ENCODE measurements at regions not wholly inside any gene's neighbourhood (a gene's known extent, or its start where the extent isn't known, plus 50 kb on each side); places are given as distances from the start of the nearest gene placed in this dataset.

GRCh38 chr15:38883987-38884386 lies 319.4 kb upstream of the RASGRP1 start:
- peaks cover 48% of the 10 kb centered on the region for H3K4me1 ChIP-seq (ENCODE audit: insufficient read depth, low read length)
- H3K36me3 ChIP-seq (ENCODE audit: insufficient read depth, low read length), result no peaks in the 10 kb centered on the region
- H3K9me3 ChIP-seq (ENCODE audit: low read depth, low read length), result no peaks in the 10 kb centered on the region
- H3K27ac ChIP-seq (ENCODE audit: low read depth, low read length), result peak overlapping the region; percentile 85
- H3K27me3 ChIP-seq (ENCODE audit: insufficient read depth, low read length), result no peaks in the 10 kb centered on the region
- no peak for TF ChIP-seq CTCF (IDR thresholded peaks at IDR 0.05; ENCODE audit: extremely low read depth, low read depth, low read length)
- no peak for DNase-seq (ENCODE audit: insufficient read length, low spot score, missing footprints)
- no peak overlapping the region for H2AFZ ChIP-seq (ENCODE audit: low read length)
- H3K4me3 ChIP-seq (ENCODE audit: insufficient read depth, low read length), result no peak overlapping the region
- H3K79me2 ChIP-seq (ENCODE audit: insufficient read depth, low read length), result no peaks in the 10 kb centered on the region
- no peaks in the 10 kb centered on the region for H4K20me1 ChIP-seq (ENCODE audit: insufficient read depth, low read length)
- no peak overlapping the region for H3K4me2 ChIP-seq (ENCODE audit: insufficient read depth, low read length)

- Histone ChIP-seq H3K4me2 (ENCODE audit: insufficient read depth, low read length) (peak overlapping the region; percentile 32), H3K79me2 (ENCODE audit: insufficient read depth, low read length) (no peaks in the 10 kb centered on the region), H3K4me3 (ENCODE audit: insufficient read depth, low read length) (no peak overlapping the region), H3K27ac (ENCODE audit: low read depth, low read length) (peak overlapping the region; percentile 85), H3K36me3 (ENCODE audit: insufficient read depth, low read length) (no peaks in the 10 kb centered on the region), H2AFZ (ENCODE audit: low read length) (no peak overlapping the region), H3K9me3 (ENCODE audit: low read depth, low read length) (no peaks in the 10 kb centered on the region), H3K27me3 (ENCODE audit: insufficient read depth, low read length) (no peaks in the 10 kb centered on the region), H3K4me1 (ENCODE audit: insufficient read depth, low read length) (peaks cover 43% of the 10 kb centered on the region), H4K20me1 (ENCODE audit: insufficient read depth, low read length) (no peaks in the 10 kb centered on the region)
- no peak for DNase-seq (ENCODE audit: insufficient read length, low spot score, missing footprints)
- TF ChIP-seq CTCF (IDR thresholded peaks at IDR 0.05; ENCODE audit: extremely low read depth, low read depth, low read length), result no peak
Observed at GRCh38 chr15:38885001-38885400, 320.4 kb upstream of the RASGRP1 start.

GRCh38 chr15:38885471-38885952 lies 320.9 kb upstream of the RASGRP1 start:
- Histone ChIP-seq H3K27me3 (ENCODE audit: insufficient read depth, low read length) (no peaks in the 10 kb centered on the region), H3K79me2 (ENCODE audit: insufficient read depth, low read length) (no peaks in the 10 kb centered on the region), H3K36me3 (ENCODE audit: insufficient read depth, low read length) (no peaks in the 10 kb centered on the region), H2AFZ (ENCODE audit: low read length) (no peak overlapping the region), H3K9me3 (ENCODE audit: low read depth, low read length) (no peaks in the 10 kb centered on the region), H3K4me3 (ENCODE audit: insufficient read depth, low read length) (no peak overlapping the region), H4K20me1 (ENCODE audit: insufficient read depth, low read length) (no peaks in the 10 kb centered on the region), H3K27ac (ENCODE audit: low read depth, low read length) (peak overlapping the region; percentile 85), H3K4me2 (ENCODE audit: insufficient read depth, low read length) (peak overlapping the region; percentile 32), H3K4me1 (ENCODE audit: insufficient read depth, low read length) (peaks cover 38% of the 10 kb centered on the region)
- no peak for DNase-seq (ENCODE audit: insufficient read length, low spot score, missing footprints)
- no peak for TF ChIP-seq CTCF (IDR thresholded peaks at IDR 0.05; ENCODE audit: extremely low read depth, low read depth, low read length)

GRCh38 chr15:38886315-38887163 lies 321.9 kb upstream of the RASGRP1 start:
- Histone ChIP-seq H4K20me1 (ENCODE audit: insufficient read depth, low read length) (no peaks in the 10 kb centered on the region), H3K79me2 (ENCODE audit: insufficient read depth, low read length) (no peaks in the 10 kb centered on the region), H3K36me3 (ENCODE audit: insufficient read depth, low read length) (no peaks in the 10 kb centered on the region), H3K27ac (ENCODE audit: low read depth, low read length) (peak overlapping the region; percentile 85), H3K27me3 (ENCODE audit: insufficient read depth, low read length) (no peaks in the 10 kb centered on the region), H3K4me1 (ENCODE audit: insufficient read depth, low read length) (peaks cover 37% of the 10 kb centered on the region), H3K4me3 (ENCODE audit: insufficient read depth, low read length) (peak overlapping the region; percentile 41), H3K9me3 (ENCODE audit: low read depth, low read length) (no peaks in the 10 kb centered on the region), H2AFZ (ENCODE audit: low read length) (peak overlapping the region; percentile 1), H3K4me2 (ENCODE audit: insufficient read depth, low read length) (peak overlapping the region; percentile 32)
- no peak for TF ChIP-seq CTCF (IDR thresholded peaks at IDR 0.05; ENCODE audit: extremely low read depth, low read depth, low read length)
- no peak for DNase-seq (ENCODE audit: insufficient read length, low spot score, missing footprints)

All from osteoblast (primary cell).